ENCODE measurements at regions not wholly inside any gene's neighbourhood (a gene's known extent, or its start where the extent isn't known, plus 50 kb on each side); places are given as distances from the start of the nearest gene placed in this dataset.

DNA sequence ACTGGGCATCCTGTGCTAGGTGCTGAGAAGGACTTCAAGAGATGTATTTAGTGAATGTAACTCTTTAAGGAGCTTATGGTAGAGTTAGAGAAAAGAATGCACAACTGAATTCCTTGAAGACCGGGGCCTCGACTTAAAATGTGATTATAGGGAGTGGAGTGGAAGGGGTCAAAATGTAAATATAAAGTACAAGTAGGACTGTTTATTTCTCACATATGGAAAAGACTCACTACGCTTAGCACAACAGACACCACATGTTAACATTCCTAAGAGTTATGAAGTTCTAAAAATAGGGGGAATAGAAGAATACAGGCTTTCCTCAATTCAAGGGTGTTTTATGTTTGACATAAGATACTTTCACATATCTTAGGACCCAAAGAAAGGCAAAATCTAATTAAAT lies 117.8 kb upstream of the OSMR start:
- Histone ChIP-seq H3K4me3 (no peak overlapping the region), H3K27ac (no peak overlapping the region), H3K4me1 (no peaks in the 10 kb centered on the region), H3K9me3 (no peaks in the 10 kb centered on the region), H3K27me3 (no peaks in the 10 kb centered on the region), H3K36me3 (no peaks in the 10 kb centered on the region)
- TF ChIP-seq, protein P1, sequence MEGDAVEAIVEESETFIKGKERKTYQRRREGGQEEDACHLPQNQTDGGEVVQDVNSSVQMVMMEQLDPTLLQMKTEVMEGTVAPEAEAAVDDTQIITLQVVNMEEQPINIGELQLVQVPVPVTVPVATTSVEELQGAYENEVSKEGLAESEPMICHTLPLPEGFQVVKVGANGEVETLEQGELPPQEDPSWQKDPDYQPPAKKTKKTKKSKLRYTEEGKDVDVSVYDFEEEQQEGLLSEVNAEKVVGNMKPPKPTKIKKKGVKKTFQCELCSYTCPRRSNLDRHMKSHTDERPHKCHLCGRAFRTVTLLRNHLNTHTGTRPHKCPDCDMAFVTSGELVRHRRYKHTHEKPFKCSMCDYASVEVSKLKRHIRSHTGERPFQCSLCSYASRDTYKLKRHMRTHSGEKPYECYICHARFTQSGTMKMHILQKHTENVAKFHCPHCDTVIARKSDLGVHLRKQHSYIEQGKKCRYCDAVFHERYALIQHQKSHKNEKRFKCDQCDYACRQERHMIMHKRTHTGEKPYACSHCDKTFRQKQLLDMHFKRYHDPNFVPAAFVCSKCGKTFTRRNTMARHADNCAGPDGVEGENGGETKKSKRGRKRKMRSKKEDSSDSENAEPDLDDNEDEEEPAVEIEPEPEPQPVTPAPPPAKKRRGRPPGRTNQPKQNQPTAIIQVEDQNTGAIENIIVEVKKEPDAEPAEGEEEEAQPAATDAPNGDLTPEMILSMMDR (IDR thresholded peaks at IDR 0.05): no peak
- DNase-seq (no peak), ATAC-seq (no peak)
- intact Hi-C loops (cut with DNase I): no loop called here

DNA sequence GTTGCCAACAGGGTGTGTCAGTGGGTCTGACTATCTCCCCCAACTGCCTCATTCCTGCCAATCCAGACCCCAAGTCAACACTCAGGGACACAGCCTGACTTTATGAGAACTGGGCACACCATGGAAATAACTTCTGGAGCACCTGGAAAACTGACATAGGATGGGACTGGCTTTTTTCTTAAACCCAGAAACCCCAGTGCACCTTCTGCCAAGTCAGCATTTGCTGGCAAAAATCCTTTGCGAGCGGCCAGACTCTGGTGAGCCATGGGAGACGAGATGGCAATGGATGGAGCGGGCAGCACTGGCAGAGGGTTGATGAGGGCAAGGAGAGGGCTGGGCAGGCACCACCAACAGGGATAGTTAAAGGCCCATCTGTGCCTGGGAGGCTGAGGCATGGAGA lies 114.4 kb upstream of the OSMR start:
- TF ChIP-seq, protein P1 (IDR thresholded peaks at IDR 0.05): no peak
- ATAC-seq (no peak), DNase-seq (no peak)
- Histone ChIP-seq H3K27ac (no peak overlapping the region), H3K36me3 (no peaks in the 10 kb centered on the region), H3K27me3 (no peaks in the 10 kb centered on the region), H3K4me3 (no peak overlapping the region), H3K4me1 (no peaks in the 10 kb centered on the region), H3K9me3 (no peaks in the 10 kb centered on the region)
- intact Hi-C loops (cut with DNase I): no loop called here

DNA sequence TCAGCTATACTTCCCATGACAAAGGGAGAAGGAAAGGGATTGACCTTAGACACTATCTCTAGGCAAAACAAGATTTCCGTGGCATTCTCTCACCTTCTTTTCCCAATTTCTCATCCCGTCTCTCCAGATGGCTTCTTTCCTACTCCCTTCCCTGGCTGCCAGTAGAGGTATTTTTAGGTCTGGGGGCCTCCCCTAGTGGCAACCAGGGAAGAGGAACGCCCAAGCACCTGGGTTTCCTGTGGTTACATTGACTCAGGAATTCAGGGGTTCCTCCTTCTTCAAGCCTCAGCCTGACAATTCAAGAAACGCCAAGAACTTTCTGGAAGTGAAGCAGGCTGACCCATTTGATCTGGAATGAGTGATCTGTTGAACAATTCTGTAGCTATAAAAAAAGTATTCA lies 111.5 kb upstream of the OSMR start:
- DNase-seq (no peak), ATAC-seq (no peak)
- Histone ChIP-seq H3K4me3 (no peak overlapping the region), H3K27me3 (no peaks in the 10 kb centered on the region), H3K27ac (no peak overlapping the region), H3K4me1 (no peaks in the 10 kb centered on the region), H3K9me3 (no peaks in the 10 kb centered on the region), H3K36me3 (no peaks in the 10 kb centered on the region)
- intact Hi-C loops (cut with DNase I): no loop called here
- TF ChIP-seq, protein P1 (IDR thresholded peaks at IDR 0.05): no peak

DNA sequence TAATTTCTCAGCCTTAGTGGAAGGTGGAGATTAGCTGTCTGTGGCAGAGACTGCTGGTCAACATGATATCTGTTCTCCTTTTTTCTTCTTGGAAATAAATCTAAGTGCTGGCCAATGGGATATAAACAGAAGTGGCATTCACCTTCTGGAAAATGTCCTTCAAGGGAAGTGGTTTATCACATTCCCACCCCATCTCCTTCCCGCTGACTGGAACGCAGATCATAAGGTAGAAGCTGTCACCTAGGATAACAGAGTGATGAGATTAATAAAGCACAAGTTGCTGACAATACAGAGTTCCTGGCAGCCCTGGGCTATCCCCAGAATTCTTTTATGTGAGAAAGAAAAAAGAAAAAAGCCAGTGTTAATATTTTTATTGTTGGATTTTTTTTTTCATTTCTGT lies 109.7 kb upstream of the OSMR start:
- Histone ChIP-seq H3K36me3 (no peaks in the 10 kb centered on the region), H3K27me3 (no peaks in the 10 kb centered on the region), H3K9me3 (no peaks in the 10 kb centered on the region), H3K4me1 (no peaks in the 10 kb centered on the region), H3K4me3 (no peak overlapping the region), H3K27ac (no peak overlapping the region)
- ATAC-seq (no peak), DNase-seq (no peak)
- intact Hi-C loops (cut with DNase I): no loop called here
- TF ChIP-seq, protein P1 (IDR thresholded peaks at IDR 0.05): no peak

DNA sequence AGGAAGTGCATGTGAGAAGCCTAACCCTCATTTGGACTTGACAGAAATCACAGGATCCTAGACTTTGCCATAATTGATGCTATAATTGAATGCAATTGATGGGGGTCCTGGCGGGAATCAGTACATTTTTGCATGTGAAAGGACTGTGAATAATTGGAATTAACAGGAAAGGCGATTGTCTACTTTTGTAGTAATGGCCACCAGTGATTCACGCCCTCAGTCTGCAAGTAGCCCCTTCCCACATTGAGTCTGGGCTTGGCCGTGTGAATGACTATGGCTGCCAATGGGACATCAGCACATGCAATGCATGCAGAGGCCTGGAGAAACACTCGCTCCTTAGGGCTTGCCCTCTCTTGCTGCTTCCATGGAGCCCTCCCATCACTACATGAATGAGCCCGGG lies 107.8 kb upstream of the OSMR start:
- no peaks in the 10 kb centered on the region for H3K4me1 ChIP-seq
- H3K36me3 ChIP-seq: no peaks in the 10 kb centered on the region
- no peak overlapping the region for H3K27ac ChIP-seq
- H3K9me3 ChIP-seq: peaks cover 0 to 12% of the 10 kb centered on the region in 2 donors
- ATAC-seq (no peak), DNase-seq (no peak)
- H3K4me3 ChIP-seq: no peak overlapping the region
- no peaks in the 10 kb centered on the region for H3K27me3 ChIP-seq
- intact Hi-C loops (cut with DNase I): no loop called here
- TF ChIP-seq, protein P1 (IDR thresholded peaks at IDR 0.05): no peak
